ENCODE measurements at regions not wholly inside any gene's neighbourhood (a gene's known extent, or its start where the extent isn't known, plus 50 kb on each side); places are given as distances from the start of the nearest gene placed in this dataset.
A peak's percentile ranks its signal among the peaks of the same experiment; 100 is the strongest.
"Not testable (repeated sequence)": the region's sequence is repeated elsewhere in the genome, so short reads cannot be mapped to it uniquely, and the experiment has no call there.

GRCh38 chr3:115252679-115253078 lies 105.6 kb upstream of the ZBTB20 start:
- no peak for DNase-seq

- DNase-seq: no peak
Observed at GRCh38 chr3:115254492-115255196, 107.6 kb upstream of the ZBTB20 start.

GRCh38 chr3:115255197-115255585 lies 108.1 kb upstream of the ZBTB20 start:
- no peak for DNase-seq

DNA sequence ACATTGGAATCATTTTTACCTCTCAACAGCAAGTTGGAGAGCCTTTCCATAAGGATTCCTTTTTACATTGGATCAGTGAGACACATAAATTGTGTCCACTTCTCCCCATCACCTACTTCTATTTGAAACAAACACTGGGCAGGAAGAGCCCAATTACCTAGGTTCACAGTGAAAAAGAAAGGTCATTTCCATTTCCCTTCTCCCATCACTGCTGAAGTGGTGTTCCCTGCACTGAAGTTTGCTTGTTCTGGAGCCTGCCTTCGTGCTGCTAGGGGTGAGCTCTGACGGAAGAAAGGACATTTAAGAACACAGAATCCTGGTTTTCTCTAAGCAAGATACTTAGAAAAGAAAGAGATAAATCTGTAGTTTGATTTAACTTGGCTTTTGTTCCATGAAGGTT lies 123.8 kb upstream of the ZBTB20 start:
- DNase-seq: no peak

- DNase-seq: peak in 1 of 3 donors; percentile 38
Observed at GRCh38 chr3:115272036-115272824, 125.1 kb upstream of the ZBTB20 start.

DNA sequence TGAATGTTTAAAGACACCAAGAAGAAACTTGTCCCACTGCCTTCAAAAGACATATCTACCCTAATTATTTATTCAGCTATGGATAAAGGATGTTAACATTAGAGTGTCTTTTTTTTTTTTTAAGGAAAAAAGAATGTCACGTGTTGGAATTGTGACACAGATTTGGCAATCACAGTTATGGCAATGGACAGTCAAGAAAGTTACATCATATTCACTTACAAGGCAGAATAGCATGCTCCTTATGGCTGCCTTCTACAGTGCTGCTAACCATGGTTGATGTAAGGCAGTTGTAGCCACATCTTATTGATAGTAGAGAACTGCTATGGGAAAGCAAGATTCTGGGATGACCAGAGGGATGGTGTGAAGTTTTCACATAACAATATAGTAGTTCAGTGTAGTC lies 128.8 kb upstream of the ZBTB20 start:
- DNase-seq: no peak

DNA sequence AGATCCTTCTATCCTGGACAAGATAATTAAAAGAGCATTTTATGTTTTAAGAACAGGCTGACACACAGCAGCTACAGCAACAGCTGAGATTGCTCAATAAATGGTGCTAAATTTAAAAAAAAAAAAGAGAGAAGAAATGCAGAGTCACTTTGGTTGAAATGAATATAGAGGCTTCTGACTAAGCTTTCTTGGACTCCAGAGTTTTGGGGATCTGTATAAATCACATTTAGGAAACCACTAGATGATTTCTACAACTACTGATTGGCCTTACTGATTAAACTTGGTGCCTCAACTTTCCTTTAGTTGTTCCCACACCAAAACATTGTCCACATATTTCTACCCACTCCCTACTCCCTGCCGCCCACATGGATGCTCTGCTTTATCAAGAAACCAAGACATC lies 132.9 kb upstream of the ZBTB20 start:
- no peak for DNase-seq

DNA sequence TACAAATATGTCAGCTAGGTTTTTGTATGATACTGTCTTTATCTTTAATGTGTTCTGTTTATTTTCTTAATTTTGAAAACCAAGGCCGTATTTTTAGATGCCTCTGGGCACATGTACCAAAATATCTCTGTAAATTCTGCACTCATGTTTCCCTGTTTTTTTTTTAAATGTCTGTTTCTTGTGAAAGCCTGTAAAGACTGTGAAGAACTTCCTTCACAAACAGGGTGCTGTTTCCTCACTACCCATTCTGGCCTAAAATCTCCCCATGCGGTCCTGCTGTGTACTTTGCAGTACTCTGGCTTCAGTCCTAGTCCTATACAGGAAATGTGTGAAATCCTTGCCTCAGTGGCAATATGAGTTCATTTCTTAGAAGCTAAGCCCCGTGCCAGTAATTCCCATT lies 133.4 kb upstream of the ZBTB20 start:
- DNase-seq: no peak

GRCh38 chr3:115281697-115282675 lies 134.9 kb upstream of the ZBTB20 start:
- DNase-seq: no peak

GRCh38 chr3:115284980-115285379 lies 137.9 kb upstream of the ZBTB20 start:
- no peak for DNase-seq

GRCh38 chr3:115286529-115287197 lies 139.6 kb upstream of the ZBTB20 start:
- no peak for DNase-seq

DNA sequence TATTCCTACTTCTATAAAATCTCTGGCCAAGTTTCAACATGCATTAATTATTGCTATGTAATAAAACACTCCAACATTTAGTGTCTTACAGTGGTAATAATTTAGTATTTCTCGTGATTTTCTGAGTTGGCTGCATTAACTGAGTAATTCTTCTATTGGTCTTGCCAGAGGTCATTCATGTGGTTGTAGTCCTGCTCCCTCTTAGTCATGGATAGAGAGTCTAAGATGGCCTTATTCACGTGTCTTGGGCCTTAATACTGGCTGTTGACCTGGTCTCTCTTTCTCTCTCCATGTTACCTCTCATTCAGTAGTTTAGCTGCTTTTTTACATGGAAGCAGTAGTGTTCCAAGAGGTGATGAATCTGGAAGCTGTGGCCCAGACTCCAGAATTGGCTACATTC lies 140.1 kb upstream of the ZBTB20 start:
- no peak for DNase-seq

DNA sequence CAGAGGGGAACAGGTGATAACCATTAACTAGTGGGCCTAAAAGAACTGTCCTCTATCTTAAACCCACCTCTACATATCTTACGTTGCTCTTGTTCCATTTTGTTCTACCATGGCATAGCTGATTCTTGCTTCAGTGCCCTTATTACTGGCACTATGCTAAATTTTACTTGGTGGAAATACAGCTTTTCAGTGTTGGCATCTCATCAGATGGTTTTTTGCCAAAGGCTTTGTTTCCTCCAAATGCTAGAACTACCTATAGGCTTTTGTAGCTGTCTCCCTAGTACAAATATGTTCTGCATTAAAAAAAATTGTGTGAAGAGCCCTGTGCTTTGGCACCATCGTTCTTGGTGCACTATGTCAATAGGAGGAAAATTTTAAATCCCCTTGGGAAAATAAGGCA lies 145.0 kb upstream of the ZBTB20 start:
- no peak for DNase-seq

DNA sequence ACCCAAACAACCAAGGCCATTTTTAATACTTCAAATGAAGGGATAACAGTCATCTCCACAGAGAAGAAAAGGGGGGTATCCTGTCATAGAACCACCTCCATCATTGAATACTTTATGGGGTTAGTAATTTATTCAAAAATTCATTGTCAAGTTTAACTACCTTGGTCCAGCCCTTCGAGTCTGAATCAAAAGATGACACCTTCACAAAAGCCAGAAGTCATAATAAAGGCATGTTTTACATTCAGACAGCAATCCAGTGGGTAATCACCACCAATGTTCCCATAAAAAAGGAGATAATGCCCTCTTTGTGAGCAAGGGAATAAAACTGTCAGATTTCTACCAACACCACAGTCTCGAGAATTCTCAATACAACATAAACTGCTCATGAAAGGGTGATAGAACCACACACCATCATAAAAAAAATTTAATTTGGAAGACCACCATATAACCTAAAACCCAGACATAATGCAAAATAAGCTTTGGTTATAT lies 145.6 kb upstream of the ZBTB20 start:
- no peak for DNase-seq

GRCh38 chr3:115293321-115293720 lies 146.2 kb upstream of the ZBTB20 start:
- DNase-seq: no peak

- no peak for DNase-seq
Observed at GRCh38 chr3:115301364-115301860, 154.3 kb upstream of the ZBTB20 start.

GRCh38 chr3:115317953-115318352 lies 170.9 kb upstream of the ZBTB20 start:
- DNase-seq: not testable (repeated sequence)

GRCh38 chr3:115321400-115321805 lies 174.3 kb upstream of the ZBTB20 start:
- DNase-seq: peak in 1 of 3 donors; percentile 9

DNA sequence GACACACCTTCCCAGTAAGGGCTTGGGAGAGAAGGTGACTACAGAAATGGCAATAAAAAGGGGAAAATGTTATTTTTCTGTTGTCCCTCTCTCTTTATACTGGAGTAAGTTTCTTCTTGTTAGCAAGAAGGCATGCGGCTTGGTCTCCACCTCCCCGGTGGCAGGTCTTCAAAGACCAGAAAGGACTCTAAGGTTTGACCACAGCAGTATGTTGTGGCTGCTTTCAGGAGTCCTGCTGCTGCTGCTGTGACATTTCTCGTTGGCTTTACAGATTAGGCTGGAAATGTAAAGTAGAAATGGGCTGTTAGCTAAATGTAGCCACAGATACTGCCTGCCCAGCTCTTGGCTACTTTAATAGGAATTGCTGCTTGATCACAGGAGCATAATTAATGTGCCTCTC lies 175.8 kb upstream of the ZBTB20 start:
- no peak for DNase-seq

DNA sequence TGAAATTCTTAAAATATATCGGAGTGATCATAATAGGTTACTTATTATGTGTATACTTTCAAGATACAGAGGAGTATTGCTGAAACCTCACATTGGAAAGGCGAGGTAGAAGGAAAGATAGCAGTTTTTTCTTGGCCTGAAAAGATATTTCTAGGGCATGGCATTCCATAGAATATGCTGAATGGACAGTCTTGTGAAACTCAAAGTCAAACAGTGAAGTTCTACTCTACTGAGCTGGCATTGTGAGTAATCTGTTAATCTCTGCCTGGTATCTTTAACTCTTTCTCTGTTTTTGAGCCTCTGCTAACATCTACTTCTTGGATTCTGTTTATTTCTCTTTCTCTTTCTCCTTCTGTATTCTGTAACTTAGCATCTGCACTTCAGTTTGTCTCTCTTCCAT lies 176.3 kb upstream of the ZBTB20 start:
- DNase-seq: no peak

GRCh38 chr3:115324056-115324455 lies 177.0 kb upstream of the ZBTB20 start:
- DNase-seq: no peak
